ENCODE measurements at regions not wholly inside any gene's neighbourhood (a gene's known extent, or its start where the extent isn't known, plus 50 kb on each side); places are given as distances from the start of the nearest gene placed in this dataset.

DNA sequence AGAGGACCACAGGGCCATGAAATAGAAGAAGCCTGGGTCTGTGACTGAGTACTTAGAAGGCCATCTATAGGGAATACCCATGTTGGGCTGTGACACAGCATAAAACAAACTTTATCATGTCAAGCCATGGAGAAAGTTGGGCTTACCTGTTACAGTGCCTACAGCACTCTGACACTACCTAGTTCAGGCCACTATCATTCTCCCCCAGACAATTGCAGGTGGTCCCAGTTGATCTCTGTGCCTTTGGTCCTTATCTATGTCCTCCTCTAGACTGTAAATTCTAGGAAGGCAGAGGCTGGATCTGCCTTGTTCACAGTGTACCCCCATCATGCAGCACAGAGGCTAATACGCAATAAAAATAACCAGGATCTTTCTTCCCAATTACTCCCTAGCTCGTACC is 69.1 kb downstream of the GCC1 start:
- Histone ChIP-seq H3K36me3 (ENCODE audit: insufficient read depth, low read length) (no peaks in the 10 kb centered on the region), H3F3A (ENCODE audit: insufficient read depth, low read length) (no peaks in the 10 kb centered on the region), H3K79me2 (ENCODE audit: insufficient read depth, low read length) (no peaks in the 10 kb centered on the region), H3K4me2 (ENCODE audit: low read length) (no peak overlapping the region), H3K4me1 (ENCODE audit: insufficient read depth, low read length, severe bottlenecking) (no peaks in the 10 kb centered on the region), H4K20me1 (ENCODE audit: insufficient read depth, low read length) (no peaks in the 10 kb centered on the region), H3K4me3 (ENCODE audit: low read depth, low read length, poor library complexity, severe bottlenecking) (no peak overlapping the region), H3K9me2 (ENCODE audit: low read depth, low read length) (no peaks in the 10 kb centered on the region), H3K27me3 (ENCODE audit: insufficient read depth, low read length) (no peaks in the 10 kb centered on the region), H3K9ac (ENCODE audit: low read length) (no peak overlapping the region), H2AFZ (ENCODE audit: low read length) (no peak overlapping the region), H3K9me3 (ENCODE audit: low read length) (no peaks in the 10 kb centered on the region), H3K27ac (ENCODE audit: low read depth, low read length, poor library complexity, severe bottlenecking) (no peak overlapping the region)
- no peak for TF ChIP-seq EZH2 (IDR thresholded peaks at IDR 0.05; ENCODE audit: borderline replicate concordance, low read length)
- TF ChIP-seq CTCF (IDR thresholded peaks at IDR 0.05; ENCODE audit: low read length): no peak

DNA sequence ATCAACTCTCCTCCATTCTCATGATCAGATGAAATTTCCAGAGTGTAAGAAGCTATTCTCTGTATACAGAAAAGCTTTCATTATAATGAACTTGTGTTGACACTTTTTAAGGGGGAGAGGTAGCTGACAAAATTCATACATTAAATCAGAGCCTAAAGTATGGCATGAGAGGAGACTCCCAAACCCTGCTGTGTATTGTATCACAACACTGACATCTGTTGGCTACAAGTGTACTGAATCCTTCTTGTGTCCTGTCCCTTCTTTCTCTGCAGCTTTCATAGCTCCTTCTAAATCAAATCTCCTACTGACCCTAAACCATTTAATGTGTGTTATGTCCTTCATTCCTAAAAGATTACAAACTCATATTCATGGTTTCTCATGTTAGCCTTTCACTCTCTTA is 70.9 kb downstream of the GCC1 start:
- Histone ChIP-seq H3K4me3 (ENCODE audit: low read depth, low read length, poor library complexity, severe bottlenecking) (no peak overlapping the region), H3K36me3 (ENCODE audit: insufficient read depth, low read length) (no peaks in the 10 kb centered on the region)

DNA sequence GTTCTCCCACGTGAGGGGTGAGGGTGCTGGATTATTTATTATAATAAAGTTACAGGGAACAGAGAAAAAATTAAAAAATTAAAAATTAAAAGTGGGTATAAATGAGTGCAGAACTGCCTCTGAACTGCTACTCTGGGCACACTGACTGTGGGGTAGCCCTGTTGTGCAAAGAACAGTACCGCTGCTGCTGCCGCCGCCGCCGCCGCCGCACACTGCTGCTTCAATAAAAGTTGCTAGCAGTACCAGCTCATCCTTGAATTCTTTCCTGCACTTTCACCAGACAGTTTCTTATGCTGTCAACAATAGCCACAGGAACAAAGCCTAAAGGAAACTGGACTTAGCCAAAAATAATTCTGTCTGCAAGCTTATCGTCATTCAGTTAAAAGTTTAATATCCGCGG is 72.1 kb downstream of the GCC1 start:
- Histone ChIP-seq H3K9me2 (ENCODE audit: low read depth, low read length) (no peaks in the 10 kb centered on the region), H3K9me3 (ENCODE audit: low read length) (no peaks in the 10 kb centered on the region), H3F3A (ENCODE audit: insufficient read depth, low read length) (no peaks in the 10 kb centered on the region), H2AFZ (ENCODE audit: low read length) (no peak overlapping the region), H3K4me2 (ENCODE audit: low read length) (no peak overlapping the region), H3K27ac (ENCODE audit: low read depth, low read length, poor library complexity, severe bottlenecking) (no peak overlapping the region), H3K27me3 (ENCODE audit: insufficient read depth, low read length) (no peaks in the 10 kb centered on the region), H3K36me3 (ENCODE audit: insufficient read depth, low read length) (no peaks in the 10 kb centered on the region), H3K9ac (ENCODE audit: low read length) (no peak overlapping the region), H3K79me2 (ENCODE audit: insufficient read depth, low read length) (no peaks in the 10 kb centered on the region), H3K4me3 (ENCODE audit: low read depth, low read length, poor library complexity, severe bottlenecking) (no peak overlapping the region), H3K4me1 (ENCODE audit: insufficient read depth, low read length, severe bottlenecking) (no peaks in the 10 kb centered on the region), H4K20me1 (ENCODE audit: insufficient read depth, low read length) (no peaks in the 10 kb centered on the region)
- TF ChIP-seq CTCF (IDR thresholded peaks at IDR 0.05; ENCODE audit: low read length) (no peak), EZH2 (IDR thresholded peaks at IDR 0.05; ENCODE audit: borderline replicate concordance, low read length) (no peak)

More for the DNA sequence above, 70.9 kb downstream of the GCC1 start:
- no peaks in the 10 kb centered on the region for H3K27me3 ChIP-seq (ENCODE audit: insufficient read depth, low read length)
- no peaks in the 10 kb centered on the region for H3K9me2 ChIP-seq (ENCODE audit: low read depth, low read length)
- no peaks in the 10 kb centered on the region for H3K9me3 ChIP-seq (ENCODE audit: low read length)
- no peak overlapping the region for H3K9ac ChIP-seq (ENCODE audit: low read length)
- H3K4me1 ChIP-seq (ENCODE audit: insufficient read depth, low read length, severe bottlenecking): no peaks in the 10 kb centered on the region
- no peak overlapping the region for H2AFZ ChIP-seq (ENCODE audit: low read length)
- H4K20me1 ChIP-seq (ENCODE audit: insufficient read depth, low read length): no peaks in the 10 kb centered on the region
- no peak overlapping the region for H3K4me2 ChIP-seq (ENCODE audit: low read length)
- H3K79me2 ChIP-seq (ENCODE audit: insufficient read depth, low read length): no peaks in the 10 kb centered on the region
- H3F3A ChIP-seq (ENCODE audit: insufficient read depth, low read length): no peaks in the 10 kb centered on the region
- peak; percentile 64 for TF ChIP-seq CTCF (IDR thresholded peaks at IDR 0.05; ENCODE audit: low read length)
- TF ChIP-seq EZH2 (IDR thresholded peaks at IDR 0.05; ENCODE audit: borderline replicate concordance, low read length): no peak
- no peak overlapping the region for H3K27ac ChIP-seq (ENCODE audit: low read depth, low read length, poor library complexity, severe bottlenecking)

All from OCI-LY1 (cell line).